ENCODE measurements at regions not wholly inside any gene's neighbourhood (a gene's known extent, or its start where the extent isn't known, plus 50 kb on each side); places are given as distances from the start of the nearest gene placed in this dataset.

DNA sequence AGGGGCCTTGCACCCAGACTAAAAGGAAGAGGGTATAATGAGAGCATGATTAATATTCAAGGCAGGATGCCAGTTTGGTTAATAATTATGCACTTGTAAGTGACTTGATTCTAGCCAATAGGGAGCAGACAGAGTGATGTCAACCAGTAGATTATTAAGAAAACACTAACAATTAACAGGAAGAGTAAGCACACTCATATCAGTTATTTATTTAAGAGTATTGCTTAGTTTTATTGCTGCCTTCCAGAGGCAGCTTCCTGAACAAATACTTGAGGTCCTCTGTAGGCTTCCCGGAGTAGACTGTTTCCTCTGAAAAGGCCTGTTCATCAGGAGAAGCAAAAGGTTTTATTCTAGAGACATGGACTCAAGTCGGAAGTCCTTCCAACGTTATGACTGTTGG is 129.1 kb upstream of the AFF2 start:
- DNase-seq, result no peak

- DNase-seq, result no peak
Measured at GRCh38 chrX:148372925-148373324, 127.5 kb upstream of the AFF2 start.

DNA sequence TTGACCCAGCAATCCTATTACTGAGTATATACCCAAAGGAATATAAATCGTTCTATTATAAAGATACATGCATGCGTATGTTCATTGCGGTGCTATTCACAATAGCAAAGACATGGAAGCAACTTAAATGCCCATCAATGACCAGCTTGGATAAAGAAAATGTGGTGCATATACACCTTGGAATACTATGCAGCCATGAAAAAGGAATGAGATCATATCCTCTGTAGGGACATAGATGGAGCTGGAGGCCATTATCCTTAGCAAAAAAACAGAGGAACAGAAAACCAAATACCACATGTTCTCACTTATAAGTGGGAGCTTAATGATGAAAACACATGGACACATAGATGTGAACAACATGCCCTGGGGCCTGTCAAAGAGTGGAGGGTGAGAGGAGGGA is 124.1 kb upstream of the AFF2 start:
- no peak for DNase-seq

DNA sequence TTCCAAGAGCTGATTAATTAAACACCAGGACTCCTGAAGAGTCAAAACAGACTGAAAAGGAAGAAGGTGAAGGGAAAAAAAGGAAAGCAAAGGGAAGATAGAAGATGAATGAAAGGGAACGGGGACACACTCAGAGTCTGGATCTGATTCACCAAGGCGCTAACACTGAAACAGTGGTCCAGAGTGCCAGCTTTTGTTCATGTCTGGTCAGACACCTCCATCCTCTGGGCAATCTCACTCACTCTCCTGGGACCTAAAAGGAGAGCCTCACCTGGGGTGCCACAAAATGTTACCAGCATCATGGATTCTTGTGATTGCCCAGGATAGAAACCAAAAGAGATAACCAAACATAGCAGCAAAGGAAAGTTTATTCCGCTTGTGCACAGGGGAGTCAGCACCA is 120.3 kb upstream of the AFF2 start:
- no peak for DNase-seq

DNA sequence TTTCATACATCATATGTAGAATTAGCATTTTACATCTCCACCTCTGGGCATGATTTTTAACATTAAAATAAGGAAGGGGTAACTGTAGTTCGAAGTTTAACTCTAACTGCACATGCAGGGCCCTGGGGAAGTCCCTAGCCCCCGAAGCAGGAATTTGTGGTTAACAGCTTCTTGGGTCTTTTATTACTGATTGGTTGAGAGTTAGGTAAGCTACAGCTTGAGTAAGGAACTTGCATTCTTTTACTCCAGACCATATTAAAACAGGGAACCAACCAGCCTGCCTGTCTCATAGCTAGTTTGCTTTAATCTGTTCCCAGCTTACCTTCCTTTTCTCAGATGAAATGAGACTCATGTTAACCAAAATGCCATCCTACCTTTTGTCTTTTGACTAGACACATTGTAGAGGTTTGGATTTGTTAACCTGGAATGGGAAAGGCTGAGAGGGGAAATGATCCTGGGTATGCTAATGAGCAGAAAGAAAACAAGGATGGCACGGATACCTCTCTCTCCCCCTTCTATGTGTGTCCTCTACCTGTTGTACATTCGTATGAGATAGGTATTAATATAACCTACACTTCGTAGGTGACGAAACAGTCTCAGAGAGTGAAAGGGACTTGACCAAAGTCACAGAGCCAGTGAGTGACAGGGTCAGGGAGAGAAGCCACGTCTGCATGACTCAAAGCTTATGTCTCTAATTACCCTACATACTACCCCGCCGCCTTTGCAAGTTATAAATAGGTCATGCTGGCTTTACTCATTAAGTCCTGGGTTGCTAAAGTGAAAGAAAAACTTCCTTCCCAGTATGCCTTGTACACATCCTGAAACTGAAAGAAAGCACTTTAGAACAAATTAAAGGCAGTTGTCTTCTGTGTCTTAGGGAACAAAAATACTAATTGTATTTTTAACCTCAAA is 119.5 kb upstream of the AFF2 start:
- DNase-seq, result no peak

DNA sequence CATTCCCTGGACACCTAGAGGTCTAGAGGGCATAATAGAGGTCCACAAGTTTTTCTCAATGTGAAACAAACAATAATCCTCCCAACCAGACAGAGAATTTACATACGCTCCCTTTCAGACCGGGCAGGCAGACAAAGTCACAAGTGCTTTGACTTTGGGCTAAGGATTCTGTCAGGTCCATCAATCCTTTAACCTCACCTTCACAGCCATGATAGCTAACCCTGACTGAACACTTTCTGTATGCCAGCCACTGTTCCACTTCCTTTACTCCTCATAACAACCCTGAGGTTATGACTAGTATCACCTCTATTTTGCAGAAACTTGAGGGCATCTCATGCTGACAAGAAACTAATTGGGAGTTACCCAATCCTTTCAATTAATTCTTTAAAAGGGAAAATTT is 118.8 kb upstream of the AFF2 start:
- DNase-seq, result no peak

GRCh38 chrX:148382983-148383382 is 117.4 kb upstream of the AFF2 start:
- DNase-seq, result no peak

- DNase-seq, result peak; percentile 64
Measured at GRCh38 chrX:148385471-148385870, 114.9 kb upstream of the AFF2 start.

GRCh38 chrX:148389629-148390028 is 110.8 kb upstream of the AFF2 start:
- DNase-seq, result no peak

DNA sequence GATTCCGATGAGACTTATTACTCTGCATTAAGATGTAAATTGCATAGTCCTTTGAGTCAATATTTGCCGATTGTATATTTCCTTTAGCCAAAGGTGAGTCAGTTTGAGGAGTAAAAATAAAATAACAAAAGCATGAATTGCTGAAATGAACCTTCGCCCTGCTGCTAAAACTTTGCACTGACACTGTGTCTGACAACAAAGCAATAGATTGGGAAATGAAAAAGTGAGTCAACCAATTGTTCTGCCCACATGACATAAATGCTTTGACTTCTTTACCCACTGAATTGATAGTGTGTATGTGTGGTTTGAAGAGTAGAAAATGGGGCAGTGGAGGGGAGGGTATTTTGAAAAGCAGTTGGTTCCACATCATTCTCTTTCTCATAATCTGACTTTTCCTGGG is 88.4 kb upstream of the AFF2 start:
- no peak for DNase-seq

GRCh38 chrX:148416142-148416541 is 84.3 kb upstream of the AFF2 start:
- DNase-seq, result no peak

GRCh38 chrX:148416931-148417330 is 83.5 kb upstream of the AFF2 start:
- DNase-seq, result no peak

GRCh38 chrX:148417934-148418333 is 82.5 kb upstream of the AFF2 start:
- no peak for DNase-seq

GRCh38 chrX:148422526-148422925 is 77.9 kb upstream of the AFF2 start:
- DNase-seq, result no peak

GRCh38 chrX:148424570-148424969 is 75.8 kb upstream of the AFF2 start:
- DNase-seq, result no peak

DNA sequence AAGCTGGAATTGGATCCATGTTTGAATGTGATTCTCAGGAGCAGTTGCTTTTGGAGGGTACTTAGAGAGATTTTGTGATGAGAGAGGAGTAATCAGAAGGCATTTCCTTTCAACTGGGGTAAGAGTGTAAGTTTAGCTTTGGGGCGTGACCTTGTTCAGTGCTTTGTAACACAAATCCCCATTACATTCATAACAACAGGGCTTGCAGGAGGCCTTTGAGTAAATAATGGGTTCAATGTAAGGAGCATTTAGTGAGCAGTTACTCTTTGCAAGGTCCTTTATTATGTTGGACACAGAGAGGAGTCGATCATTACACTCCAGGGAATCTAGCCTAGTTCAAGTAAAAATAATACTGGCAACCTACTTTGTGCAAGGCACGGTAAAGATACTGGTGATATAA is 74.0 kb upstream of the AFF2 start:
- no peak for DNase-seq

- no peak for DNase-seq
Measured at GRCh38 chrX:148441387-148441786, 59.0 kb upstream of the AFF2 start.

DNA sequence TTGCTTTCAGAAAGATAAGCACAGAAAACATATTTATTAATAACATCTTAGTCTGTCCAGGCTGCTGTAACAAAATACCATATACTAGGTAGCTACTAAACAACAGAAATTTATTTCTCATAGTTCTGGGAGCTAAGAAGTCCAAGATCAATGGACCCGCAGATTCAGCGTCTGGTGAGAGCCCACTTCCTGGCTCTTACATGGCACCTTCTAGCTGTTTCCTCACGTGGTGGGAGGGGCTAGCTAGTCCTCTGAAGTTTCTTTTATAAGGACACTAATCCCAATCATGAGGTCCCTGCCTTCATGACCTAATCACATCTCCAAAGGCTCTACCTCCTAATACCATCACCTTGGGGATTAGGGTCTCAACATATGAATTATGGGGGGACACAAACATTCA is 57.2 kb upstream of the AFF2 start:
- no peak for DNase-seq

- no peak for DNase-seq
Measured at GRCh38 chrX:148448686-148449085, 51.7 kb upstream of the AFF2 start.
